CD8-positive, alpha-beta memory T cell (primary cell): ENCODE measurements at regions not wholly inside any gene's neighbourhood (a gene's known extent, or its start where the extent isn't known, plus 50 kb on each side); places are given as distances from the start of the nearest gene placed in this dataset.

Experiments used
- CTCF ChIA-PET: fragments of 350-600 bp; sonication (Branson Sonifier 250); formaldehyde crosslinking; loops from one replicate; lab custom pipeline; 2021; ENCODE audit warnings: antibody characterized with exemption; lab: Charles Lee
- POLR2A ChIA-PET: fragments of 350-600 bp; sonication (Branson Sonifier 250); formaldehyde crosslinking; loops from one replicate; lab custom pipeline; 2021; ENCODE audit warnings: antibody characterized with exemption; lab: Charles Lee
- DNase-seq, 5 donors: peaks; one replicate each; pipeline versions ENCODE4 v3.0.0 to v3.0.0-alpha.2; 2020 to 2022; ENCODE audit warnings: mixed read lengths in 1 of 5
- H3K27ac ChIP-seq: one replicate; pipeline ENCODE4 v1.7.0; 2013; ENCODE audit warnings: low read depth, mild to moderate bottlenecking, low read length, moderate library complexity
- H3K27me3 ChIP-seq: 2 replicates; pipeline ENCODE4 v1.7.0; 2013; ENCODE audit warnings: low read length, mild to moderate bottlenecking; ENCODE audit not compliant: insufficient read depth, poor library complexity, severe bottlenecking
- H3K36me3 ChIP-seq: 2 replicates; pipeline ENCODE4 v1.7.0; 2013; ENCODE audit warnings: mild to moderate bottlenecking, low read length, moderate library complexity; ENCODE audit not compliant: insufficient read depth
- H3K4me1 ChIP-seq: 2 replicates; pipeline ENCODE4 v1.7.0; 2013; ENCODE audit warnings: mild to moderate bottlenecking, low read length, moderate library complexity; ENCODE audit not compliant: insufficient read depth
- H3K4me3 ChIP-seq: 2 replicates; pipeline ENCODE4 v1.7.0; 2013; ENCODE audit warnings: mild to moderate bottlenecking, low read length
- H3K9me3 ChIP-seq: 2 replicates; pipeline ENCODE4 v1.7.0; 2013; ENCODE audit warnings: mild to moderate bottlenecking, low read length
- H3K27ac Mint-ChIP-seq, 8 donors: one replicate each; pipeline ENCODE4 v1.8.0; 2020 to 2021; ENCODE audit warnings: mixed read lengths in 8 of 8, mild to moderate bottlenecking in 6 of 8, inconsistent platforms in 3 of 8, moderate library complexity in 3 of 8
- H3K27me3 Mint-ChIP-seq, 2 donors: one replicate each; pipeline ENCODE4 v1.8.0; 2020 to 2021; ENCODE audit warnings: mixed read lengths in 2 of 2, mild to moderate bottlenecking in 1 of 2, moderate library complexity in 1 of 2
- H3K36me3 Mint-ChIP-seq, 3 donors: one replicate each; pipeline ENCODE4 v1.8.0; 2020 to 2021; ENCODE audit warnings: mixed read lengths in 3 of 3, inconsistent platforms in 1 of 3, mild to moderate bottlenecking in 1 of 3
- H3K4me1 Mint-ChIP-seq, 3 donors: one replicate each; pipeline ENCODE4 v1.8.0; 2020 to 2021; ENCODE audit warnings: mixed read lengths in 3 of 3, inconsistent platforms in 1 of 3, mild to moderate bottlenecking in 1 of 3
- H3K4me3 Mint-ChIP-seq, 7 donors: one replicate each; pipeline ENCODE4 v1.8.0; 2020 to 2021; ENCODE audit warnings: mixed read lengths in 7 of 7, mild to moderate bottlenecking in 6 of 7, moderate library complexity in 4 of 7, inconsistent platforms in 2 of 7
- H3K9me3 Mint-ChIP-seq, 5 donors: one replicate each; pipeline ENCODE4 v1.8.0; 2020 to 2022; ENCODE audit warnings: mixed read lengths in 5 of 5, mild to moderate bottlenecking in 3 of 5, moderate library complexity in 2 of 5, inconsistent platforms in 1 of 5

- no peak for DNase-seq
- H3K27ac Mint-ChIP-seq, result no peak overlapping the region
- H3K9me3 Mint-ChIP-seq, result no peaks in the 10 kb centered on the region
- H3K4me3 Mint-ChIP-seq, result no peak overlapping the region
- H3K36me3 Mint-ChIP-seq, result no peaks in the 10 kb centered on the region
- H3K36me3 ChIP-seq, result no peaks in the 10 kb centered on the region
- H3K27me3 Mint-ChIP-seq, result peaks cover 3 to 4% of the 10 kb centered on the region in 2 donors
- H3K4me1 Mint-ChIP-seq, result no peaks in the 10 kb centered on the region
- H3K27me3 ChIP-seq, result no peaks in the 10 kb centered on the region
- H3K4me3 ChIP-seq, result no peak overlapping the region
- ChIA-PET POLR2A (no interaction called here), CTCF (no interaction called here)
- H3K4me1 ChIP-seq, result no peaks in the 10 kb centered on the region
- H3K27ac ChIP-seq, result no peak overlapping the region
- no peaks in the 10 kb centered on the region for H3K9me3 ChIP-seq
Observed at GRCh38 chrX:39665830-39666518, 431.8 kb downstream of the BCOR start.

- H3K36me3 ChIP-seq, result no peaks in the 10 kb centered on the region
- Mint-ChIP-seq H3K27me3 (peaks cover 4 to 8% of the 10 kb centered on the region in 2 donors), H3K36me3 (no peaks in the 10 kb centered on the region), H3K27ac (no peak overlapping the region), H3K4me3 (no peak overlapping the region), H3K9me3 (no peaks in the 10 kb centered on the region), H3K4me1 (no peaks in the 10 kb centered on the region)
- no peak overlapping the region for H3K4me3 ChIP-seq
- H3K27me3 ChIP-seq, result no peaks in the 10 kb centered on the region
- H3K27ac ChIP-seq, result no peak overlapping the region
- DNase-seq, result no peak
- H3K9me3 ChIP-seq, result no peaks in the 10 kb centered on the region
- no peaks in the 10 kb centered on the region for H3K4me1 ChIP-seq
- ChIA-PET POLR2A (no interaction called here), CTCF (no interaction called here)
Observed at GRCh38 chrX:39667191-39667590, 430.6 kb downstream of the BCOR start.

GRCh38 chrX:39667736-39668482, 429.8 kb downstream of the BCOR start:
- CTCF ChIA-PET, result no interaction called here

GRCh38 chrX:39669668-39670067, 428.1 kb downstream of the BCOR start:
- Histone ChIP-seq H3K4me1 (no peaks in the 10 kb centered on the region), H3K4me3 (no peak overlapping the region), H3K27ac (no peak overlapping the region), H3K9me3 (no peaks in the 10 kb centered on the region), H3K27me3 (no peaks in the 10 kb centered on the region), H3K36me3 (no peaks in the 10 kb centered on the region)
- no peak for DNase-seq
- Mint-ChIP-seq H3K4me3 (no peak overlapping the region), H3K27ac (no peak overlapping the region), H3K9me3 (no peaks in the 10 kb centered on the region), H3K36me3 (no peaks in the 10 kb centered on the region), H3K27me3 (peaks cover 8 to 9% of the 10 kb centered on the region in 2 donors), H3K4me1 (no peaks in the 10 kb centered on the region)
- CTCF ChIA-PET, result no interaction called here
- POLR2A ChIA-PET, result no interaction called here

More at GRCh38 chrX:39667736-39668482, 429.8 kb downstream of the BCOR start:
- H3K4me1 ChIP-seq, result no peaks in the 10 kb centered on the region
- H3K9me3 ChIP-seq, result no peaks in the 10 kb centered on the region
- Mint-ChIP-seq H3K36me3 (no peaks in the 10 kb centered on the region), H3K4me3 (no peak overlapping the region), H3K4me1 (no peaks in the 10 kb centered on the region), H3K27me3 (peaks cover 6 to 8% of the 10 kb centered on the region in 2 donors), H3K9me3 (no peaks in the 10 kb centered on the region), H3K27ac (no peak overlapping the region)
- H3K36me3 ChIP-seq, result no peaks in the 10 kb centered on the region
- no peak overlapping the region for H3K4me3 ChIP-seq
- no peak overlapping the region for H3K27ac ChIP-seq
- no peaks in the 10 kb centered on the region for H3K27me3 ChIP-seq
- DNase-seq, result no peak
- POLR2A ChIA-PET, result no interaction called here

DNA sequence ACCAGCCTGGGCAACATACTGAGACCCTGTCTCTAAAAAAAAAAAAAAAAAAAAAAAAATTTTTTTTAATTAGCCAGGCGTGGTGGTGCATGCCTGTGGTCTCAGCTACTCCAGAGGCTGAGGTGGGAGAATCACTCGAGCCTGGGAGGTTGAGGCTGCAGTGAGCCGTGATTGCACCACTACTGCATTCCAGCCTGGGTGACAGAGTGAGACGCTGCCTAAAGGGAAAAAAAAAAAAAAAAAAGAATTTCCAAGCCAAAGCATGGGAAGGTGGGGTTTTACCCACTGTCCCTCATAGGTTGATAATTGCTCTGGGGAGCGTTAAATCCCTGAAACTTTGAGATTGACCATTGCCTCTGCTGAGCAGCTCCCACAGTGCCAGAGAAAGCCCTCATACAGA, 427.5 kb downstream of the BCOR start:
- Histone ChIP-seq H3K4me3 (no peak overlapping the region), H3K4me1 (no peaks in the 10 kb centered on the region), H3K36me3 (no peaks in the 10 kb centered on the region), H3K27ac (no peak overlapping the region), H3K9me3 (no peaks in the 10 kb centered on the region), H3K27me3 (no peaks in the 10 kb centered on the region)
- POLR2A ChIA-PET, result no interaction called here
- Mint-ChIP-seq H3K4me3 (no peak overlapping the region), H3K27me3 (peaks cover 8 to 9% of the 10 kb centered on the region in 2 donors), H3K4me1 (no peaks in the 10 kb centered on the region), H3K36me3 (no peaks in the 10 kb centered on the region), H3K9me3 (no peaks in the 10 kb centered on the region), H3K27ac (no peak overlapping the region)
- DNase-seq, result no peak
- CTCF ChIA-PET, result no interaction called here

- CTCF ChIA-PET, result no interaction called here
- POLR2A ChIA-PET, result no interaction called here
- Mint-ChIP-seq H3K27ac (no peak overlapping the region), H3K9me3 (no peaks in the 10 kb centered on the region), H3K4me1 (no peaks in the 10 kb centered on the region), H3K27me3 (peaks cover 8 to 9% of the 10 kb centered on the region in 2 donors), H3K4me3 (no peak overlapping the region), H3K36me3 (no peaks in the 10 kb centered on the region)
- Histone ChIP-seq H3K36me3 (no peaks in the 10 kb centered on the region), H3K9me3 (no peaks in the 10 kb centered on the region), H3K27me3 (no peaks in the 10 kb centered on the region), H3K4me3 (no peak overlapping the region), H3K4me1 (no peaks in the 10 kb centered on the region), H3K27ac (no peak overlapping the region)
- no peak for DNase-seq
Observed at GRCh38 chrX:39672405-39672804, 425.4 kb downstream of the BCOR start.

- DNase-seq, result no peak
- H3K27me3 Mint-ChIP-seq, result peaks cover 5% of the 10 kb centered on the region in 2 donors
- H3K9me3 Mint-ChIP-seq, result no peaks in the 10 kb centered on the region
- H3K4me1 Mint-ChIP-seq, result no peaks in the 10 kb centered on the region
- no peak overlapping the region for H3K27ac Mint-ChIP-seq
- Histone ChIP-seq H3K27ac (no peak overlapping the region), H3K36me3 (no peaks in the 10 kb centered on the region), H3K27me3 (no peaks in the 10 kb centered on the region), H3K9me3 (no peaks in the 10 kb centered on the region), H3K4me3 (no peak overlapping the region), H3K4me1 (no peaks in the 10 kb centered on the region)
- no peak overlapping the region for H3K4me3 Mint-ChIP-seq
- CTCF ChIA-PET, result no interaction called here
- POLR2A ChIA-PET, result no interaction called here
- no peaks in the 10 kb centered on the region for H3K36me3 Mint-ChIP-seq
Observed at GRCh38 chrX:39674490-39675161, 423.1 kb downstream of the BCOR start.

- Mint-ChIP-seq H3K4me1 (no peaks in the 10 kb centered on the region), H3K27me3 (peaks cover 5% of the 10 kb centered on the region in 2 donors), H3K4me3 (no peak overlapping the region), H3K36me3 (no peaks in the 10 kb centered on the region), H3K27ac (no peak overlapping the region), H3K9me3 (no peaks in the 10 kb centered on the region)
- no peaks in the 10 kb centered on the region for H3K9me3 ChIP-seq
- no peak overlapping the region for H3K4me3 ChIP-seq
- H3K4me1 ChIP-seq, result no peaks in the 10 kb centered on the region
- no peaks in the 10 kb centered on the region for H3K36me3 ChIP-seq
- no peaks in the 10 kb centered on the region for H3K27me3 ChIP-seq
- ChIA-PET CTCF (no interaction called here), POLR2A (no interaction called here)
- DNase-seq, result no peak
- H3K27ac ChIP-seq, result no peak overlapping the region
Observed at GRCh38 chrX:39675162-39675553, 422.6 kb downstream of the BCOR start.
